A549 (cell line): ENCODE measurements at regions not wholly inside any gene's neighbourhood (a gene's known extent, or its start where the extent isn't known, plus 50 kb on each side); places are given as distances from the start of the nearest gene placed in this dataset.

Experiments
- ATAC-seq, 2 experiments: fragments of 200-7000 bp in 1 of 2; fragments of >200 bp in 1 of 2; cut with Nextera tagmentation in 1 of 2; cut with Tn5 transposase in 1 of 2; 3 replicates each; pipeline versions ENCODE4 v1.8.0 to v1.9.1; 2018 to 2020; ENCODE audit warnings: mild to moderate bottlenecking in 1 of 2, moderate library complexity in 1 of 2
- CTCF ChIA-PET: fragments of 300-600 bp; sonication (Branson Sonifier 250); formaldehyde crosslinking; extraction: SDS; loops from one replicate; lab custom pipeline; 2021; ENCODE audit warnings: antibody characterized with exemption, inconsistent platforms; lab: Yijun Ruan, JAX
- POLR2A ChIA-PET: fragments of 350-600 bp; formaldehyde crosslinking; extraction: SDS; loops from one replicate; lab custom pipeline; 2021; ENCODE audit warnings: antibody characterized with exemption, inconsistent platforms; lab: Yijun Ruan, JAX
- DNase-seq, 2 experiments: peaks; one replicate each; pipeline versions ENCODE4 v3.0.0 to v3.0.0-alpha.2; 2011 to 2016; ENCODE audit warnings: low read depth in 1 of 2, low spot score in 1 of 2
- FAIRE-seq: peaks from 2 replicates; lab custom pipeline; 2011; peaks lifted over from hg19 to GRCh38; lab: Jason Lieb, UNC
- H3K27ac ChIP-seq, 2 experiments: fragments of >200 bp; sonication (Bioruptor Twin); formaldehyde crosslinking; 3 replicates each; pipeline ENCODE4 v1.5.1; 2016 to 2017
- H3K4me1 ChIP-seq: fragments of >200 bp; sonication (Bioruptor Twin); formaldehyde crosslinking; 3 replicates; pipeline ENCODE4 v1.6.1; 2016
- H3K4me2 ChIP-seq: fragments of >200 bp; sonication (Bioruptor Twin); formaldehyde crosslinking; 3 replicates; pipeline ENCODE4 v1.6.1; 2016
- H3K4me3 ChIP-seq: fragments of >200 bp; sonication (Bioruptor Twin); formaldehyde crosslinking; 3 replicates; pipeline ENCODE4 v1.5.1; 2016
- H3K9me3 ChIP-seq: fragments of >200 bp; sonication (Bioruptor Twin); formaldehyde crosslinking; 3 replicates; pipeline ENCODE4 v1.6.1; 2016
- CHD2 ChIP-seq: fragments of 150-350 bp; IDR thresholded peaks from 2 replicates; pipeline ENCODE4 v1.6.1; 2014; ENCODE audit warnings: low read length; ENCODE audit not compliant: partially characterized antibody
- CHD4 ChIP-seq: fragments of 200-600 bp; sonication (generic); IDR thresholded peaks from 2 replicates; pipeline ENCODE4 v1.6.1; 2016; ENCODE audit warnings: antibody characterized with exemption, mild to moderate bottlenecking, borderline replicate concordance
- CTCF ChIP-seq: fragments of >200 bp; sonication (Bioruptor Twin); formaldehyde crosslinking; IDR thresholded peaks from 3 replicates; pipeline ENCODE4 v1.5.1; 2016
- EHF ChIP-seq: fragments of 250-450 bp; sonication (Bioruptor Pico); IDR thresholded peaks from 2 replicates; pipeline ENCODE4 v1.5.0; 2020; ENCODE audit warnings: mild to moderate bottlenecking
- EP300 ChIP-seq, 2 experiments: fragments of >200 bp; sonication (Bioruptor Twin); formaldehyde crosslinking; IDR thresholded peaks; 2 replicates in 1 of 2; 3 replicates in 1 of 2; pipeline ENCODE4 v1.6.1; 2016 to 2017
- ESRRA ChIP-seq: fragments of 150-350 bp; IDR thresholded peaks from 2 replicates; pipeline ENCODE4 v1.6.1; 2014; ENCODE audit warnings: mild to moderate bottlenecking, low read length, borderline replicate concordance
- FOSB ChIP-seq: fragments of 250-450 bp; sonication (Bioruptor Pico); IDR thresholded peaks from 2 replicates; pipeline ENCODE4 v1.5.0; 2020; ENCODE audit warnings: mild to moderate bottlenecking, moderate library complexity
- HDAC2 ChIP-seq: fragments of 200-600 bp; sonication (generic); IDR thresholded peaks from 2 replicates; pipeline ENCODE4 v1.6.1; 2016
- HES2 ChIP-seq: fragments of >200 bp; sonication (Bioruptor Twin); formaldehyde crosslinking; IDR thresholded peaks from 2 replicates; pipeline ENCODE4 v1.6.1; 2016
- HOXA7 ChIP-seq: fragments of 250-450 bp; sonication (Bioruptor Pico); IDR thresholded peaks from 2 replicates; pipeline ENCODE4 v1.5.0; 2020; ENCODE audit warnings: mild to moderate bottlenecking, moderate library complexity
- HOXB13 ChIP-seq: fragments of 250-450 bp; sonication (Bioruptor Pico); IDR thresholded peaks from 2 replicates; pipeline ENCODE4 v1.5.0; 2020; ENCODE audit warnings: low read depth, mild to moderate bottlenecking, moderate library complexity
- HOXB5 ChIP-seq: fragments of 250-450 bp; sonication (Bioruptor Pico); IDR thresholded peaks from 2 replicates; pipeline ENCODE4 v1.5.0; 2020; ENCODE audit warnings: mild to moderate bottlenecking, moderate library complexity
- JUNB ChIP-seq: fragments of >200 bp; sonication (Bioruptor Twin); formaldehyde crosslinking; IDR thresholded peaks from 2 replicates; pipeline ENCODE4 v1.6.1; 2016
- KDM1A ChIP-seq: fragments of 200-600 bp; sonication (generic); IDR thresholded peaks from 2 replicates; pipeline ENCODE4 v1.6.1; 2016; ENCODE audit warnings: low read depth, mild to moderate bottlenecking
- KDM5A ChIP-seq: fragments of 200-600 bp; sonication (generic); IDR thresholded peaks from 2 replicates; pipeline ENCODE4 v1.6.1; 2016; ENCODE audit warnings: antibody characterized with exemption, mild to moderate bottlenecking
- MAX ChIP-seq: IDR thresholded peaks from 2 replicates; pipeline ENCODE4 v1.6.1; 2012
- MAZ ChIP-seq: fragments of 150-350 bp; IDR thresholded peaks from 2 replicates; pipeline ENCODE4 v1.6.1; 2014; ENCODE audit warnings: antibody characterized with exemption, low read depth, low read length, borderline replicate concordance
- PBX3 ChIP-seq: IDR thresholded peaks from 2 replicates; pipeline ENCODE4 v1.6.1; 2012
- PHF8 ChIP-seq: fragments of 200-600 bp; sonication (generic); IDR thresholded peaks from 2 replicates; pipeline ENCODE4 v1.6.1; 2016; ENCODE audit warnings: low read depth, mild to moderate bottlenecking, antibody characterized with exemption, moderate library complexity, borderline replicate concordance
- POLR2AphosphoS2 ChIP-seq: conservative IDR thresholded peaks from 2 replicates; pipeline ENCODE4 v1.6.1; 2012; ENCODE audit warnings: low read length, improper control_type of control experiment, inconsistent platforms
- RARB ChIP-seq: fragments of 250-450 bp; sonication (Bioruptor Pico); IDR thresholded peaks from 2 replicates; pipeline ENCODE4 v1.8.0; 2021; ENCODE audit warnings: mild to moderate bottlenecking, moderate library complexity
- REST ChIP-seq: fragments of 200-600 bp; sonication (generic); IDR thresholded peaks from 2 replicates; pipeline ENCODE4 v1.6.1; 2016; ENCODE audit warnings: antibody characterized with exemption, mild to moderate bottlenecking, moderate library complexity
- RFX5 ChIP-seq: fragments of 450-650 bp; IDR thresholded peaks from 2 replicates; pipeline ENCODE4 v1.7.1; 2014; ENCODE audit warnings: antibody characterized with exemption, mild to moderate bottlenecking, moderate library complexity
- RNF2 ChIP-seq: fragments of 200-600 bp; sonication (generic); IDR thresholded peaks from 2 replicates; pipeline ENCODE4 v1.6.1; 2016; ENCODE audit warnings: low read depth, mild to moderate bottlenecking, antibody characterized with exemption, moderate library complexity, borderline replicate concordance
- ZNF302 ChIP-seq: fragments of 250-450 bp; sonication (Bioruptor Pico); IDR thresholded peaks from 2 replicates; pipeline ENCODE4 v1.9.0; 2021; ENCODE audit warnings: inconsistent platforms, mild to moderate bottlenecking, moderate library complexity
- ZSCAN20 ChIP-seq: fragments of 250-450 bp; sonication (Bioruptor Pico); IDR thresholded peaks from 2 replicates; pipeline ENCODE4 v1.8.0; 2022; ENCODE audit warnings: mild to moderate bottlenecking, moderate library complexity
- WGBS: methylation state at CpG from one replicate; pipeline ENCODE4 v1.1.6; 2017; ENCODE audit errors: missing lambda C conversion rate; 5-methylcytosine and 5-hydroxymethylcytosine counted together

- no peaks in the 10 kb centered on the region for H3K4me1 ChIP-seq
- TF ChIP-seq JUNB = no peak
- TF ChIP-seq ZNF302 = no peak
- TF ChIP-seq POLR2AphosphoS2 = no peak
- no peak for TF ChIP-seq KDM5A
- no peak for TF ChIP-seq CTCF
- TF ChIP-seq RNF2 = no peak
- TF ChIP-seq MAX = no peak
- TF ChIP-seq RARB (CRISPR knock-in tag) = no peak
- TF ChIP-seq PHF8 = no peak
- TF ChIP-seq MAZ = no peak
- no peak for TF ChIP-seq KDM1A
- TF ChIP-seq HOXA7 (CRISPR knock-in tag) = no peak
- TF ChIP-seq HES2 = no peak
- no peak for TF ChIP-seq HOXB13 (CRISPR knock-in tag)
- no peak for TF ChIP-seq CHD4
- no peak for TF ChIP-seq CHD2
- no peak for TF ChIP-seq RFX5
- no peak for TF ChIP-seq PBX3
- ChIA-PET POLR2A (no interaction called here), CTCF (no interaction called here)
- FAIRE-seq (no peak), ATAC-seq (no peak), DNase-seq (no peak)
- 28% methylated on average over 2 of the region's 2 CpGs for WGBS
- H3K27ac ChIP-seq = no peak overlapping the region
- no peaks in the 10 kb centered on the region for H3K9me3 ChIP-seq
- no peak overlapping the region for H3K4me3 ChIP-seq
- H3K4me2 ChIP-seq = no peak overlapping the region
These were observed 951.1 kb upstream of the SLC10A2 start for GRCh38 chr13:104017317-104017716.

- FAIRE-seq = no peak
- TF ChIP-seq ZSCAN20 (no peak), FOSB (CRISPR knock-in tag) (no peak), EP300 (IDR thresholded peaks at IDR 0.05) (no peak), CHD2 (no peak), EHF (no peak), HDAC2 (no peak), ESRRA (no peak), HOXB5 (CRISPR knock-in tag) (no peak), CTCF (no peak), REST (no peak)
- Histone ChIP-seq H3K4me1 (no peaks in the 10 kb centered on the region), H3K9me3 (no peaks in the 10 kb centered on the region), H3K4me3 (no peak overlapping the region), H3K27ac (no peak overlapping the region), H3K4me2 (no peak overlapping the region)
- POLR2A ChIA-PET = no interaction called here
- ATAC-seq = no peak
- DNase-seq = no peak
- CTCF ChIA-PET = no interaction called here
- whole genome bisulfite sequencing = 11% methylated on average over 7 of the region's 7 CpGs
These were observed 949.6 kb upstream of the SLC10A2 start for GRCh38 chr13:104015646-104016396.
